Activated naive CD8-positive, alpha-beta T cell treated with anti-CD3 and anti-CD28 coated beads, Interleukin-2, amount 50 U/mL, for 16 hours (primary cell): ENCODE measurements at regions not wholly inside any gene's neighbourhood (a gene's known extent, or its start where the extent isn't known, plus 50 kb on each side); places are given as distances from the start of the nearest gene placed in this dataset.
"Not testable (repeated sequence)": the region's sequence is repeated elsewhere in the genome, so short reads cannot be mapped to it uniquely, and the experiment has no call there.

Experiments used
- DNase-seq: peaks from one replicate; pipeline ENCODE4 v3.0.0-alpha.2; 2020; ENCODE audit warnings: low read depth, low spot score

DNA sequence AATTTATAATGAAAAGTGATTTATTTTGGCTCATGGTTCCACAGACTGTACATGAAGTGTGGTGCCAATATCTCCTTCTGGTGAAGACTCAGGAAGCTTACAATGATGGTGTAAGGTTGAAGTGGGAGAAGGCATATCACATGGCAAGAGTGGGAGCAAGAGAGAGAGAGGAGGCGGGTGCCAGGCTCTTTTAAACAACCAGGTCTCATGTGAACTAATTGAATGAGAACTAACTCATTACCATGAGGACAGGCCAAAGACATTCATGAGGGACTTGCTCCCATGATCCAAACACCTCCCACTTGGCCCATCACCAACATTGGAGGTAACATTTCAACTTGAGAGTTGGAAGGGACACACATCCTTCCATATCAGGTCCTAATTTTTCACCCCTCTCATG is 155.2 kb downstream of the SLC38A4 start:
- no peak for DNase-seq

DNA sequence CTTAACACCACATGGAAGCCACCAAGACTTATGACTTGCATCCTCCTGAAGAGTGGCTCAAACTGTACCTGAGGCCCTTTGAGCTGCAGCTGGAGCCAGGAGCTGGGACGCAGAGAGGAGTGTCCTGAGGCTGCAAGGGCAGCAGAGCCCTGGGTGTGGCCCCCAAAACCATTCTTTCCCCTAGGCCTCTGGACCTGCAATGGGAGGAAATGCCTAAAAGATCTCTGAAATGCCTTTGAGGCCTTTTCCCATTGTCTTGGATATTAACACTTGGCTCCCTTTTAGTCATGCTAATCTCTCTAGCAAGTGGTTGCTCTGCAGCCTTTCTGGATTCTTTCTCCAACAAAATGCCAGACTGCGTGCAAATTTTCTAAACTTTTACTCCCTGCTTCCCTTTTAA is 156.1 kb downstream of the SLC38A4 start:
- no peak for DNase-seq

DNA sequence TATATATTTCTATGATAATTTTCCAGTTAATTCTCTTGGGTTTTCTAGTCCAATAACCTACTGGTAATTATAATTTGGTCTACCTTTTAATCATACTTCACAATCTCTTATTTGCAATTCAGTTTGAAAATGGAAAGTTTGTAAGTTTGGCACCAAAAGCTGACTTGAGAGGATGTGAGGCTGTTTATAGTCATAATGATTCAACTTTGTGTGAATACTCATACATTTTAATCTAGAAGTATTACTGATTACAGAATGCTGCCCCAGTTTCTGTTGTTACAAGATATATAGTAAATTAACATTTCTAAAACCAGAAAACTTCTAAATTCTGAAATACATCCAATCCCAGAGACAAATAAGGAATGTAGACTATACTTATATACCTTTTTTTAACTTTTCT is 158.2 kb downstream of the SLC38A4 start:
- no peak for DNase-seq

DNA sequence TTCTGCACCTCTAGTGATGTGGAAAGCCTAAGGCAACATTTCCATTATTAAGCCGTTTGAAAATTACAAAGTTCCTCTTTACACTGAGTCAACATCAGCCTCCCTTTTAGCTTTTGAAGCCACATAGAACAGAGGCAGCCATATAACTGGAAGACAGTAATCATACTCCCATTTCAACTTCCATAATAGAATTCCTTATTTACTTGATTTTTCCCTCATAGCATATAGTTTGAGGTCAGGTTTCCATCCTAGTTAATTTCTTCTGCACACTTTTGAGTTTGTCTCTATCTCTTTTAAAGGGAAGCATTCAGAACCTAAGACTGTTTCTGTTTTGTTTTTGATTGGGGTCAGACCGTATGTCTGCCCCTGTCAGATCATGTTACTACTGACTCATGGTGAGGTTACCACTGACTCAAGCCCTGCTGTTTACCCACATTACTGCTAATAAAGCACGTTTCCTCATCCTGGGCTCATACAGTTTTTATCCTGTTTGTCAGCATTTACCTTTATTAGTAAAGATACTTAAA is 161.0 kb downstream of the SLC38A4 start:
- DNase-seq = no peak

DNA sequence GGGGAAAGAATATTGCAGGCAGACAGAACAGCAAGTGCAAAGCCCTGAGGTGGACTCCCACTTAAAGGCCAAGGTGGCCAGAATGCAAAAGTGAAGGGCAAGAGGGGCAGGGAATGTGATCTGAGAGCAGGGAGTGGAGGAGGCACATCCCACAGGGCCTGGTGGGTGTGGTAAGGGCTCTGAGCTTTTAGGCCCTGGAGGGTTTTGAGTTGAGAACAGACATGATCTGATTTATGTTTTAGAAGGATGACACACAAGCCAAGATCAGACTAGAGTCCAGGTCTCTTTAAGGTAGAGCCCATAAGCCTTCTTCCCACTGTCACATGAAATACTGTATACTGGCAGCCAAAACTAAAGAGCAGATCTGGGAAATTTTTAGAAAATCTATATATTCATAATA is 162.5 kb downstream of the SLC38A4 start:
- no peak for DNase-seq

DNA sequence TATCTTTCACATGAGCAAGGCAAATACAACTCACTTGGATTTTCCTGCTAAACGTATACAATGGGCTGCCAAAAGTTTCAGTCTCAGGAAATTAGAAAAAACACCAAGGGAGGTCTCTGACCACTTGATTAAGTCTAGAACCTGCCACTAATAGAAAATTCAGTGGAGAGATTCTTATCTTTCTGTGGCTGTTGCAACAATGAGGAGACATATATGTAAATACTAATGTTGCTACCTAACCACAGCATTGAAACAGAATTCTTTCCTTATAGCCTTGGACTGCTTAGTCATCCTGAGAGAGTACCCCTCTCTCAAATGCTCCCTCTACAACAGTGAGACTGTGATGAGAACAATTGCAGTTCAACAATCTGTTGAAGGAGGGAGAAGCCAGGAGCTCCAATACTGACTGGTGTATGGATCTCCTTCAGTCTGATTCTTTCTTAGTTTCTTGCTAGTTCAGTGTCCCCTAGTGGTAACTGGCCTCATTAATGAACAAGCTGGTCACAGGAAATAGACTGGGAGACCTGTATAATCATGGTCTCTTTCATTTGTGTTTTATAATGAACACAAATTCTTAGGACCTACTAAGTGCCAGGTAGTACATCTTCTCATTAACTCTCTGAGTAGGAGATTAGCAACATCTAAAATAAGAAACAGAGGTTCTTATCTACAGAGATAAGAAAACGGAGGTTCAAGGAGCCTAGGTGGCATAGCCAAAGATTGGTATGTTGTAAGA is 164.5 kb downstream of the SLC38A4 start:
- no peak for DNase-seq

DNA sequence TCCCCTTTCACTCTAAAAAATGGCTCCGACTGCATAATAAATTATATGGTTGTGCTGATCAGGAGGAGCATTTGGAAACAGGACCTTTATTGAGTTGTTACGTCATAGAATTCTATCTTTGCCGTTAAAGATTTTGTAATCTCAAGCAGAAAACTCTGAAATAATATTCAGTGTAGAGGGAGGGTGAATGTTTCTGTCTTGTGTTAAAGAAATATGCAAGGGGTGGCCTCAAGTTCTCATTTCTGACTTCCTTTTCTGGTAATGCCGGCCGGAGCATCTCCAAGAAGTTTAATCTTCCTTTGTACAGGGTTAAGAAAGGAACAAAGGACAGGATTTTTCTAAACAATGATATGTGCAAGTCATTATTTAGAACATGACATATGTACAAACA is 165.1 kb downstream of the SLC38A4 start:
- DNase-seq = no peak

DNA sequence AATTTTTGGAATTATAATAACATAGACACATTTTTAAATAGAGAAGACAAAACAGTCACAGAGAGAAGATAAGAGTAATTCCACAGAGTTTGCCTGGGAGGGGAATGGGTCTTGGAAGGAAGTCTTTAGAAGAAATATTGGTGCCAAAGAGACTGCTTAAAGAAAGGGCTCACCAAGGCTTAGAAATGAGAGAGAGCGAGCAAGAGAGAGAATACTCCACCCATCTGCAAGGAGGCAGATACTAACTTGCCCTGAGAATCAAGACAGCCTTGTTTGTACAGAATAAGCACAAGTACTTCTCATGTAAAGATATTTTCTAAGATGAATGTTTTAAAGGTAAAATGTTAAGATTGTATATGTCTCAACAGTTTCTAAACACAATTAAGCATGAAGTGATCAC is 165.5 kb downstream of the SLC38A4 start:
- DNase-seq = no peak

DNA sequence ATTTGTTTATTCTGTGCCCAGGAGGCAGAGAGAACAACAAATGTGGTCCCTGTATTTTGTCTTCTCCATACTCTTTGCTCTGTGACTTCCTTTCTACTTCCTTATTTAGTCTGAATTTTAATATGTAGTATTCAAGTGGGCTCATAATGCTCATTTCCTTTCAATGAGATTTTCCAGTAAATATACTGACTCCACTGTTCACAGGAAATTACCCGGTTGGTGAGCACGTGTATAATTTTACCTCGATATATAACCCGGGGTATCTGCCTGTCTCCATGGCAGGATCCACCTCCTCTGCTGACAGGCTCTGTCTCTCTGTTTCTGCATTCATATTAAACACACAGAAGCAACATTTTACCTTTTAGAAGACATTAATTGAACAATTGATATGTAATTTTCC is 166.0 kb downstream of the SLC38A4 start:
- no peak for DNase-seq

DNA sequence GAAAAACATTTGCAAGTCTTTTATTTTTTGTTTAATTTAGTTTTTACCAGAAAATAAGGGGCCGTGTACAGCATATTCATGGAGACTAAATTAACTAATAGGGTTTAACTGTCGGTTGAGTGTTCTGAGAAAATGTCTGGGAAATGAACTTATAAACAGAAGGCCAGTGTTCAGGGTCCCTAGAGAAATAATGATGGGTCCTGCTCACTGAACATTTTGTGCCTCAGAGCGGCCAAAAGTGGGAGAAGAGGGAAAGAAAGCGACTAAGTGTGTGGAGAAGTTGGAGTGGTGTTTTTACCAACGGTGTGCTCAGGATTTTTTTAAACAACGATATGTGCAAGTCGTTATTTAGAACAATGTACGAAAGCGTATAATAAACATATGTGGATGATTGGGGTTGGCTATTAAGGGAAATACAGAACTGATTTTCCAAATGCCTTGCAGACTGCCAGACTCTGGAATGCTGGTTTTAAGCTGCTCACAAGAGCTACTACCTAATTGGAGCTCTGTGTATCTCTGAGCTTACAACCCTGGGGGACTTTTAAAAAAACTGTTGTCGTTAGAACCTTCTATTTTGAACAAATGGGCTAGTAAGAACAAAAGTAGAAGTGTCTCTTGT is 166.7 kb downstream of the SLC38A4 start:
- no peak for DNase-seq

DNA sequence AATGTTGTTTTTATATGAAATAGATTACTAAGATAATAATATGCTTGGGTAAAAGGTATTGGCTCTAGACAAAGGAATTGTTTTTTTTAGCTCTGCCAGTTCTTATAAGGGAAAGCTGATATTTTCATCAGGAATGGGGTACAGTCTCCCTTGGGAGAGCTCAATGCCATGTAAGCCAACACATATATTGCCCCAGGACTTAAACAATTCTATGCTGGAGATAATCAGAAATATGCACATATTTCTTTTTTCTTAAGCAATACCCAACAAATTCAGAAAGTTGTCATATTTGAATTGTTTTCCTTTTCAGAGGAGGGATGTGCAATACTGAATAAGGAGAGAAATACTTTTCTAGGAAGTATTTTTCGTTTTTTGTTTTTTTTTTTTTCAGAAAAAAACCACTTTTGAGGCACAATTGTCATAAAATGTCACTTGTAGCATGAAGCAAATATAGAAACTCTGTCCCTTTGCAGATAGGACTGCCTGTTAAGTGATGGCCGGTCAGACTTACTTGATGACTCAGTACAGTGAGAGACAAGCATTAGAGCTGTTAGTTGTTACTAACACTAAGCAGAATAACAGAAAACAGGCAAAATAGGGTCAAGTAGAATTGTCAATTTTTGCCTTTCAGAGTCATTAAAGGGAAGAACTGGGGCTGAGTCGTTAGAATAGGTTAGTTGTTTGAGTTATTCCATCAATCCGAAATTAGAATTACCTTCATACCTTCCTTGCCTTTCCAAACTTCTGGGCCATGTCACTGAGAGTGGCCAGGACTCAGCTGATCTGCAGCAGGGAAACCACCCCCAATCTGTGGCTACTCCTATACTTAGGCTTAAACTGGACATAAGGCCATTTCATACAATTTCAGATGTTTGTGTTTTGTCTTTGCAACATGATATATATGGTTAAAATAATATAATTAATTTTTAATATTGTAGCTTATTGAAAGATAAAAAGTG is 168.1 kb downstream of the SLC38A4 start:
- no peak for DNase-seq

DNA sequence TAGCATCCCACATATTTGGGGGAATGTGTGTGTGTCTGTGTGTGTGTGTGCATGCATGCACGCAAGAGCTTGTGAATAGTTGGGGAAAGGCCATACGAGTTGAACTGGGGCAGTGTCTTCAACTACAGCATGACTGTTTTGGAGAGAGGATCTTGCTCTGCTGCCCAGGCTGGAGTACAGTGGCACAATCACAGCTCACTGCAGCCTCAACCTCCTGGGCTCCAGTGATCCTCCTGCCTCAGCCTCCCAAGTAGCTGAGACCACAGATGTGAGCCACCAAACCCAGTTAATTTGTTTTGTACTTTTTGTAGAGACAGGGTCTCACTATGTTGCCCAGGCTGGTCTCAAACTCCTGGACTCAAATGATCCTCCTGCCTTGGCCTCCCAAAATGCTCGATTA is 169.8 kb downstream of the SLC38A4 start:
- not testable (repeated sequence) for DNase-seq

DNA sequence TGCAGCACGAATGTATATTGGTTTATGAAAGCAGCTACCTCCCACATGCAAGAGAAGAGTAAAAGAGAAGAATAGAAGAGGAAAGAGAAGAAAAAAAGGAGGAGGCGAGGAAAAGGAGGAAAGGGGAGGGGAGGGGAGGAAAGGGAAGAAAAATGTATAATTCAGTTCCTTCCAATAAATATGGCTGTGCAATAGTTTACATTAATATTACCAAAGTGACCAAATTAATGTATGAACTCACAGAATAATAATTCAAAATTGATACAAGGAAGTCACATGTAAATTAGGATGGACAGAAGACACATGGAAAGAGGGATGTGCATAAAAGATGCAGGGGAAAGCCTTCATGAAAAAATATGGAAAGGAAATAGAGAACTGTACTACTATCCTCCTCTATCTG is 172.5 kb downstream of the SLC38A4 start:
- DNase-seq = no peak

DNA sequence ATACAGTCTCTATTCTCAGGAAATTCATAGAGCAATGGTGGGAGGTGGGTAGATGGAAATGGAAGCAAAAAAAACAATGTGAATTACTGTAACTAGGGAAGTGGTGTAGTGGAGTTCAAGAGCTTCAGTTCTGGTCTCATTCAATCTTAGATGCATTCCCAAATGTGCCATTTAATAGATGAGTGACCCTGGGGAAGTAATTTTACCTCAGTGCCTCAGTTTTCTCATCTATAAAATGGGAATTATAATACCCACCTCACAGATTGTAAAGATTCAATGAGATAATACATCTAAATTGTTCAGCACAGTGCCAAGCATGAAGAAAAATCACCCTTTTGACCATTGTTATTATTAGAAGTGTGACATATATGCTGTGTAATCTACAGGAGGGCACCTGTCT is 173.1 kb downstream of the SLC38A4 start:
- no peak for DNase-seq

DNA sequence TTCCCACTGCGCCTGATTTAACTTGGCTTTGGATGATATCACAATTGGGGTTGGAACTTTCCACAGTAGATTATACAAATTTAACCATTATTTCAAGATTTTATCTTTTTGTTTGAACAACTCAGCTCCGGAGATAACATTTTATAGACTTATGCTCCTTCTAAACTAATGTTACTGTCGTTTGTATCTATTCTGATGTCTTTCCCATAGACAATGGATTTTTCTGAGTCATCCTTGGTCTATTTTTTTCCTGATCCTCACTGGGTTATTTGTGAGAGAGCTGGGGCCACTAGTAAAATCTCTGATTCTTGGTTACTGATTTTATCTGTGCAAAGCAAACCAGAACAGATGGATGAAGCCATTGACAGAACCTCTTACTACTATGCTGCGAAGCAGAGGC is 175.1 kb downstream of the SLC38A4 start:
- no peak for DNase-seq

DNA sequence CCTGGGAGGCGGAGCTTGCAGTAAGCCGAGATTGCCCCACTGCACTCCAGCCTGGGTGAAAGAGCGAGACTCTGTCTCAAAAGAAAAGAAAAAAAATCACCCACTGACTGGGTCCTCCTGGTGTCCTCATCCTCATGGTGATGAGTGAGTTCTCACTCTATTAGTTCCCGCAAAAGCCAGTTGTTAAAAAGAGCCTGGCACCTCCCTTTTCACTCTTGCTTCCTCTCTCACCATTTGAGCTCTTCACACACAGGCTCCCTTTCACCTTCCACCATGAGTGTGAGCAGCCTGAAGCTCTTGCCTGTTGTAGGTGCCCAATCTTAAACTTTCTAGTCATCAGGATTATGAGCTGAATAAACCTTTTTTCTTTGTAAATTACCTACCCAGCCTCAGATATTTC is 176.4 kb downstream of the SLC38A4 start:
- no peak for DNase-seq

DNA sequence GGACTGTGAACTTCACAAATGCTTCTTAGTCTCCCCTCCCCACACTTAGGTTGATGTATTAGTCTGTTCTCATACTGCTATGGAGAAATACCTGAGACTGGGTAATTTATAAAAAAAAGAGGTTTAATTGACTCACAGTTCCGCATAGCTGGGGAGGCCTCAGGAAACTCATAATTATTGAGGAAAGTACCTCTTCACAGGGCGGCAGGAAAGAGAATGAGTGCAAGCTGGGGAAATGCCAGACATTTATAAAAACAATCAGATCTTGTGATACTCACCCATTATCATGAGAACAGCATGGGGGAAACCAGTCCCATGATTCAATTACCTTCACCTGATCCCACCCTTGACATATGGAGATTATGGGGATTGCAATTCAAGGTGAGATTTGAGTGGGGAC is 178.8 kb downstream of the SLC38A4 start:
- no peak for DNase-seq

DNA sequence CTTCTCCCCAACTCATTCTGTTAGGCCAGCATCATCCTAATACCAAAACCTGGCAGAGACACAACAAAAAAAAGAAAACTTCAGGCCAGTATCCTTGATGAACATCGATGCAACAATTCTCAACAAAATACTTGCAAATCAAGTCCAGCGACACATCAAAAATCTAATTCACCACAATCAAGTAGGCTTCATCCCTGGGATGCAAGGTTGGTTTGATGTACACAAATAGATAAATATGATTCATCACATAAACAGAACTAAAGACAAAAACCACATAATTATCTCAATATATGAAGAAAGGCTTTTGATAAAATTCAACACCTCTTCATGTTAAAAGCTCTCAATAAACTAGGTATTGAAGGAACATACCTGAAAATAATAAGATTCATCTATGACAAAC is 184.1 kb downstream of the SLC38A4 start:
- DNase-seq = not testable (repeated sequence)

DNA sequence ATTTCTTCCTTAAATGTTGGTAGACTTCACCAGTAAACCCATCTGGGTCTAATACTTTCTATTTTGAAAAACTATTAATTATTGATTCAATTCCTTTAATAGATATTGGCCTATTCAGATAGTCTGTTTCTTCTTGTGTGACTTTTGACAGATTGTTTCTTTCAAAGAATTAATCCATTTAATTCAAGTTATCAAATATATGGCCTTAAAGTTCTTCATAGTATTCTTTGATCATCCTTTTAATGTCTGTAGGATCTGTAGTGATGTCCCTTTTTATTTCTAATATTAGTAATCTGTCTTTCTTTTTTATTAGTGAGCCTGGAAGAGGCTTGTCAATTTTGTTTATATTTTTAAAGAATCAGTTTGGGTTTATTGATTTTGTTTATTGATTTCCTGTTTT is 190.0 kb downstream of the SLC38A4 start:
- DNase-seq = no peak

DNA sequence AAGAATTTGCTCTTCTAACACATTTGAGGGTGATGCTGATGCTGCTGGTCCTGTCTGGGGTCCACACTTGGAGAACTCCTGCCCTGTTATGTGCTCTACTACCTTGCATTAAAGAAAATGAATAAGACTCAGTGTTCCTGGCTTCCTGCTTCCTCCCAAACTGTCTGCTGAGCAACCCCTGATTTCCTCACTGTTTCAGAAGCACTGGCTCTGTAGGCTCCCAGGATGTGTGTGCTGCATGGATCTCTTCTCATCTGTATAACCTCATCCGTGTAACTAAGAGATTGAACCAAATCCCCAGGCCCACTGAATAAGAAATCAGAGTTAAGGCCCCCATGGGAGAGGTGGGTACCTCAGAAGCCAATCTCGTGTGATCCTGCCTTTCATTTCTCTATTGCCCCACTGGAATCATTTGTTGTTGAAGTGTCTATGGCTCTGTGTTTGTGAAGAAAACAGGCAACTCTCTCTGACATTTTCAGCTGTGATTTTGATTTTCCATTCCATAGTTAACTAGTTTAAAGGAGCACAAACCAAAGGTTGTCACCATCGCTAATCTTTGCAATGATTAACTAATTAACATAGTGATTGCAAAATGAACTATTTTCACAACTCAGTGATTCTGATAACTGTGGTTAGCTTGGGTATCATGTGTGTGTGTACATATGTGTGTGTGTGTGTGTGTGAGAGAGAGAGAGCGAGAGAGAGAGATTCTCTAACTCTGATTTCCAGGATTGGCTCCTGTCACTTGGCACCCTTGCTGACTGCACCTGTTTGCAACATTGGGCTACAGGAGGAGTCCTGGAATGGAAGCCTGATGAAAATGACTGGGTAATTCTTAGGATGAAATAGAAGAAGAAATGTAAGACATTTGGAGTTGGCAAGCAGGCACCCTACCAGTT is 196.2 kb downstream of the SLC38A4 start:
- no peak for DNase-seq

DNA sequence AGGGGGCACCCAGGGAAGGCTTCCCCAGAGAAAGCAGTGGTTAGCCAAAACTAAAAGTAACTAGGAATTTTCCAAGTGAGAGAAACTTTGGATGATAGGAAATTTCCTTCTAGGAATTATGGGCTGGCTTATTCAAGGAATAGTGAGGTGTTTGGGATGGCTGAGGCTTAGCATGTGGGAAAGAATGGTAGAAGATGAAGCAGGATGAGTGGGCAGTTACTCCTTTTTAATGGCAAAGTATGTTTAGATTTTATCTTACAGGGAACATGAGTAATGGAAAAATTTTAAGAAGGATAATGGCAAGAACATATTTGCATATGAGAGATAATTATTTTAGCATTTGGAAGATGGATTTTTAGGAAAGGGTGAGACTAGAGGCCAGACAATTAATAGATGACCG is 197.6 kb downstream of the SLC38A4 start:
- no peak for DNase-seq
